ENCODE measurements at regions not wholly inside any gene's neighbourhood (a gene's known extent, or its start where the extent isn't known, plus 50 kb on each side); places are given as distances from the start of the nearest gene placed in this dataset.

DNA sequence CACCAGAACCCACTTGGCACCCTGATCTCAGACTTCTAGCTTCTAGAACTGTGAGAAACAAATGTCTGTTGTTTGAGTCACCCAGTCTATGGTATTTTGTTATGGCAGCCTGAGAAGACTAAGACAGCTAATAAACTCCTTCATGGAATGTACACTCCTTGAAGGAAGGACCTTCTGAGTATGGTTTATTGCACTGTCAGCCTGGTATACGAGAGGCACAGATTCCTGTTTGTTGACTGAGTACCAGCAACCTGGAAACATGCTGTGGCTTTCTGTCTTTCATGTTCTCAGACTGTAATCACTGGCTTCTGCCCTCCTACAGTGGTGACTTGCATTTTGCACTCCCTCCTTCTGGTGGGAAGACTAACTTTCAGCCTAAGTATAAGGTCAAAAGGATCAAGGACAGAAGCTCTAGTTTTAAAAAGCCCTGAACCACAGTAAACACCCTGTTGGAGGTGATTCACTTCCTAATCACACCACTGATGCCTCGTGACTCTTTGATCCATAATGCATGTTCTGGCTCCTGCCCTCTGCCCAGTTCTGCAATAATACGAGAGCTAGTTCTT is 319.0 kb upstream of the NPSR1 start:
- Mint-ChIP-seq H3K27me3 (ENCODE audit: unreplicated experiment) (no peaks in the 10 kb centered on the region), H3K36me3 (ENCODE audit: low read depth, unreplicated experiment) (no peaks in the 10 kb centered on the region), H3K27ac (ENCODE audit: unreplicated experiment) (no peak overlapping the region), H3K9me3 (ENCODE audit: unreplicated experiment) (no peaks in the 10 kb centered on the region), H3K4me3 (ENCODE audit: unreplicated experiment) (no peak overlapping the region), H3K4me1 (ENCODE audit: unreplicated experiment) (peaks cover 4% of the 10 kb centered on the region)
- TF ChIP-seq, protein P1, sequence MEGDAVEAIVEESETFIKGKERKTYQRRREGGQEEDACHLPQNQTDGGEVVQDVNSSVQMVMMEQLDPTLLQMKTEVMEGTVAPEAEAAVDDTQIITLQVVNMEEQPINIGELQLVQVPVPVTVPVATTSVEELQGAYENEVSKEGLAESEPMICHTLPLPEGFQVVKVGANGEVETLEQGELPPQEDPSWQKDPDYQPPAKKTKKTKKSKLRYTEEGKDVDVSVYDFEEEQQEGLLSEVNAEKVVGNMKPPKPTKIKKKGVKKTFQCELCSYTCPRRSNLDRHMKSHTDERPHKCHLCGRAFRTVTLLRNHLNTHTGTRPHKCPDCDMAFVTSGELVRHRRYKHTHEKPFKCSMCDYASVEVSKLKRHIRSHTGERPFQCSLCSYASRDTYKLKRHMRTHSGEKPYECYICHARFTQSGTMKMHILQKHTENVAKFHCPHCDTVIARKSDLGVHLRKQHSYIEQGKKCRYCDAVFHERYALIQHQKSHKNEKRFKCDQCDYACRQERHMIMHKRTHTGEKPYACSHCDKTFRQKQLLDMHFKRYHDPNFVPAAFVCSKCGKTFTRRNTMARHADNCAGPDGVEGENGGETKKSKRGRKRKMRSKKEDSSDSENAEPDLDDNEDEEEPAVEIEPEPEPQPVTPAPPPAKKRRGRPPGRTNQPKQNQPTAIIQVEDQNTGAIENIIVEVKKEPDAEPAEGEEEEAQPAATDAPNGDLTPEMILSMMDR (IDR thresholded peaks at IDR 0.05; ENCODE audit: unreplicated experiment), result no peak
- no peak for DNase-seq (ENCODE audit: low spot score)

DNA sequence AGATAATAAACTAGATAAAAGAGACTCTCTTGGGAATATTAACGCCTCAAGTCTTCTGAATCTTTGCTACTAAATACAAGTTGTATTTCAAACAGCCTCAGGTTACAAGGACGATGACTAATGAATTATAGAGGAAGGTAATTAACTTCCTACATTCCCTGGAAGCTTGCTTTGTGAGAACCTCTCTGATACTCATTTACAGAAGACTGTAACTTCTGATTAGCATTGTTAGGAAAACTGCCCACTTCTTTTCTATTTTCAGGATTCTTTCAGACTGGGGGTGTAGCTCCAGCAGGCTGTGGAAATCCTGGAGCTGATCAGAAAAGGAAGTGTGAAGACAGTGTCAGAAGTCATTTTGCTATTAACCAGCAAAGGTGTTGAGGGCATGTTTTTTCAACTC is 316.7 kb upstream of the NPSR1 start:
- Mint-ChIP-seq H3K27me3 (ENCODE audit: unreplicated experiment) (no peaks in the 10 kb centered on the region), H3K4me3 (ENCODE audit: unreplicated experiment) (no peak overlapping the region), H3K4me1 (ENCODE audit: unreplicated experiment) (peaks cover 4% of the 10 kb centered on the region), H3K27ac (ENCODE audit: unreplicated experiment) (peak overlapping the region; percentile 17), H3K36me3 (ENCODE audit: low read depth, unreplicated experiment) (no peaks in the 10 kb centered on the region), H3K9me3 (ENCODE audit: unreplicated experiment) (no peaks in the 10 kb centered on the region)
- DNase-seq (ENCODE audit: low spot score), result no peak
- TF ChIP-seq, protein P1 (IDR thresholded peaks at IDR 0.05; ENCODE audit: unreplicated experiment), result no peak

DNA sequence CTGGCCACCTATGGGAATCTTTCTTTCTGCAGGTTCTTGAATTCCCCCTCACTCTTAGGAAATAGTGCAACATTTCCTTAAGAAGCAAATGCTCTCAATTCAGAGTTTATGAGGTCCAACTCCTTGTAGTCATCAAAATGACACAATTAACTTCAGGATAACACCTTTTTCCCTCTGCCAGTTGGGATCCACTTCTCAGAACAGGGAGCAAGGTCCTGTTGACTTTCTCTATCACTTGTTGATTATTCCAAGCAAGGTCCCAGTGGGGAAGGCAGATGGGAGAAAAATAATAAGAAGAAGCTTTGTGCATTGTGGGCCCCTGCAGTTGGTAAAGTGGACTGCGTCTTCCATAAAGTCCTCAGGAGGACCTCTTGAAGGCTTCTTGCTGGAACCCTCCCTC is 315.6 kb upstream of the NPSR1 start:
- H3K4me1 Mint-ChIP-seq (ENCODE audit: unreplicated experiment), result peaks cover 4% of the 10 kb centered on the region
- no peak overlapping the region for H3K4me3 Mint-ChIP-seq (ENCODE audit: unreplicated experiment)
- H3K27ac Mint-ChIP-seq (ENCODE audit: unreplicated experiment), result no peak overlapping the region
- no peaks in the 10 kb centered on the region for H3K27me3 Mint-ChIP-seq (ENCODE audit: unreplicated experiment)
- no peaks in the 10 kb centered on the region for H3K9me3 Mint-ChIP-seq (ENCODE audit: unreplicated experiment)
- DNase-seq (ENCODE audit: low spot score), result no peak
- no peaks in the 10 kb centered on the region for H3K36me3 Mint-ChIP-seq (ENCODE audit: low read depth, unreplicated experiment)
- TF ChIP-seq, protein P1 (IDR thresholded peaks at IDR 0.05; ENCODE audit: unreplicated experiment), result no peak

DNA sequence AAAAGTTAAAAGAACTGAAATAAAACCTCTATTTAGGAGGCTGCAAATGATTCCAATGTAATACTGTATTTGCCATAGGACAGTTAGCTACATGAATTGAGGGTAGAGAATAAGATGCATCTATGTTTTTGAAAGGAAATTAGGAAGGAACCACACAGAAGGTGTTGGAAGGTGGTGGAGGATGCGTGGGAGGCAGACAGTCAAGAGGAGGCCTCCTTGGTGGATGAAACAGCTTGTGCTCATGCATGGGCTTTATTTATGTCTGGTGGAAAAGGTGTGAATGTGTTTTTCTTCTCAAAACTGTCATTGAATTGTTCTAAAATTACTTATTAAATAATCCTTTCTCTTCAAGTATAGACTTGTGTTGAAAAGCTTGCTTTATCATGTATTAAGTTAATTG is 314.4 kb upstream of the NPSR1 start:
- Mint-ChIP-seq H3K27me3 (ENCODE audit: unreplicated experiment) (no peaks in the 10 kb centered on the region), H3K4me3 (ENCODE audit: unreplicated experiment) (no peak overlapping the region), H3K4me1 (ENCODE audit: unreplicated experiment) (peaks cover 4% of the 10 kb centered on the region), H3K27ac (ENCODE audit: unreplicated experiment) (no peak overlapping the region), H3K36me3 (ENCODE audit: low read depth, unreplicated experiment) (no peaks in the 10 kb centered on the region), H3K9me3 (ENCODE audit: unreplicated experiment) (no peaks in the 10 kb centered on the region)
- TF ChIP-seq, protein P1 (IDR thresholded peaks at IDR 0.05; ENCODE audit: unreplicated experiment), result no peak
- no peak for DNase-seq (ENCODE audit: low spot score)

DNA sequence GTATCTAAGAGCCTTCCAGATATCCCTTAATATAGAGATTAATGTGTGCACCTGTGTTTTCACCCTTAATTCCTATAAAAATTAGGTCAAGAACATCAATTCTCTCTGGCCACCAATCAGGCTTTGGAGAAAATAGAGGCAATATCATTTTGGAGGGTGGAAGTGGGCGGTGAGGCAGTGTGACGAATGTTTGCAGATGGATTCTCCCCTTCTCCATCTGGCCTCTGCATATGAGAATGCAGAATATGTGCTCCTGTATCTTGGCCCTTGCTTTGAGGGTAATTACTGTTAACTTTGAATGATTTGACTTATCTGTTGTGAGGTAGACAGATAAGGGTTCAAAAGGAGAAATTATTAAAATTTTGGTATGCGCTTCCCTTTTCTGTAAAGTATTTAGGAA is 304.0 kb upstream of the NPSR1 start:
- TF ChIP-seq, protein P1 (IDR thresholded peaks at IDR 0.05; ENCODE audit: unreplicated experiment), result no peak
- Mint-ChIP-seq H3K9me3 (ENCODE audit: unreplicated experiment) (no peaks in the 10 kb centered on the region), H3K36me3 (ENCODE audit: low read depth, unreplicated experiment) (no peaks in the 10 kb centered on the region), H3K4me3 (ENCODE audit: unreplicated experiment) (no peak overlapping the region), H3K27ac (ENCODE audit: unreplicated experiment) (no peak overlapping the region), H3K4me1 (ENCODE audit: unreplicated experiment) (no peaks in the 10 kb centered on the region), H3K27me3 (ENCODE audit: unreplicated experiment) (peaks cover 1% of the 10 kb centered on the region)
- no peak for DNase-seq (ENCODE audit: low spot score)

Data from endothelial cell (in vitro differentiated cells).